HUES6 (cell line): ENCODE measurements at regions not wholly inside any gene's neighbourhood (a gene's known extent, or its start where the extent isn't known, plus 50 kb on each side); places are given as distances from the start of the nearest gene placed in this dataset.

Experiments
- H3K27ac ChIP-seq: 2 replicates; pipeline ENCODE4 v1.7.0; 2013; ENCODE audit warnings: low read depth, mild to moderate bottlenecking, low read length, inconsistent platforms
- H3K27me3 ChIP-seq: 2 replicates; pipeline ENCODE4 v1.6.1; 2013; ENCODE audit warnings: low read length; ENCODE audit not compliant: control insufficient read depth, insufficient read depth
- H3K36me3 ChIP-seq: 2 replicates; pipeline ENCODE4 v1.6.1; 2013; ENCODE audit warnings: low read length; ENCODE audit not compliant: control insufficient read depth, insufficient read depth
- H3K4me1 ChIP-seq: 2 replicates; pipeline ENCODE4 v1.6.1; 2013; ENCODE audit warnings: low read length; ENCODE audit not compliant: control insufficient read depth, insufficient read depth
- H3K4me3 ChIP-seq: 2 replicates; pipeline ENCODE4 v1.5.1; 2013; ENCODE audit warnings: low read depth, low read length
- H3K9ac ChIP-seq: one replicate; pipeline ENCODE4 v1.6.1; 2013; ENCODE audit warnings: mild to moderate bottlenecking, low read length
- H3K9me3 ChIP-seq: 2 replicates; pipeline ENCODE4 v1.6.1; 2013; ENCODE audit warnings: low read depth, low read length; ENCODE audit not compliant: control insufficient read depth, insufficient read depth

DNA sequence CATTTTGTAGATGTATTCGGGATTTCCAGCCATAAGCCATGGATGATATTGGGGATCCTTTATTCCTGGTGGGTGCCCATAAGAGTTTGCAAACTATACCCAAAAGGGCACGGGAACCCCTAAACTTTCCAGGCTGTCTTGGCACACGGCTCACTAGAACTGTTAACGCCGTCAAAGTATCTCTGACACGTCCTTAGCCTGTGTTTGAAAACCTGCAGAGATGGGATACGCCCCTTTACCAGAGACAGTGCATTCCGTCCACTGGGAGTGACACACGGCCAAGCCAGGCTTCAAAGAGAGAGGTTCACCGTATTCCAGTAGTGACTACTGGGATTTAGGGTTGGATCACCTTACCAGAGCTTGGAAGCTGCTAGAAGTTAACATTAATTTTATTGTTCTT is 95.0 kb downstream of the THBS2 start:
- Histone ChIP-seq H3K36me3 (no peaks in the 10 kb centered on the region), H3K9me3 (no peaks in the 10 kb centered on the region), H3K4me3 (no peak overlapping the region), H3K27ac (no peak overlapping the region), H3K9ac (no peak overlapping the region), H3K4me1 (no peaks in the 10 kb centered on the region), H3K27me3 (no peaks in the 10 kb centered on the region)

DNA sequence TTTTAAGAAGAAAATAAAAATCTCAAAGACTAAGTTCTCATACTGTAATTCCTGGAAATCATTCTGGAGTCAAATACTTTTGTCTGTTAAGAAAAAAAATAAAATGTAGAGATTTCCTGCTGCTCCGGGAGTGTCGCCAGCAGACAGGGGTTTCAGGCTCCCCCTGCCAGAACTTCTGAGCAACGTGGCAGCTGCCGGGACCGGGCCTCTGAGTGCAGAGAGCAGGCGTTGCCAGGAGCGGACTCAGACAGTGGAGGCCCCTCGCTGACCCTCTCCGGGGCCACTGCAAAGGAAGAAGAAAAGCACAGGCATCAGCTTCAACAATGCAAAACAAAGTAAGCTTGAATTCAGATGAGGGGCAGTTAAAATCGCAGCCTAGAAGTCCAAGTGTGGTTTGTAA is 95.5 kb downstream of the THBS2 start:
- Histone ChIP-seq H3K27me3 (no peaks in the 10 kb centered on the region), H3K4me1 (no peaks in the 10 kb centered on the region), H3K9me3 (no peaks in the 10 kb centered on the region), H3K27ac (no peak overlapping the region), H3K36me3 (no peaks in the 10 kb centered on the region), H3K9ac (no peak overlapping the region), H3K4me3 (no peak overlapping the region)

DNA sequence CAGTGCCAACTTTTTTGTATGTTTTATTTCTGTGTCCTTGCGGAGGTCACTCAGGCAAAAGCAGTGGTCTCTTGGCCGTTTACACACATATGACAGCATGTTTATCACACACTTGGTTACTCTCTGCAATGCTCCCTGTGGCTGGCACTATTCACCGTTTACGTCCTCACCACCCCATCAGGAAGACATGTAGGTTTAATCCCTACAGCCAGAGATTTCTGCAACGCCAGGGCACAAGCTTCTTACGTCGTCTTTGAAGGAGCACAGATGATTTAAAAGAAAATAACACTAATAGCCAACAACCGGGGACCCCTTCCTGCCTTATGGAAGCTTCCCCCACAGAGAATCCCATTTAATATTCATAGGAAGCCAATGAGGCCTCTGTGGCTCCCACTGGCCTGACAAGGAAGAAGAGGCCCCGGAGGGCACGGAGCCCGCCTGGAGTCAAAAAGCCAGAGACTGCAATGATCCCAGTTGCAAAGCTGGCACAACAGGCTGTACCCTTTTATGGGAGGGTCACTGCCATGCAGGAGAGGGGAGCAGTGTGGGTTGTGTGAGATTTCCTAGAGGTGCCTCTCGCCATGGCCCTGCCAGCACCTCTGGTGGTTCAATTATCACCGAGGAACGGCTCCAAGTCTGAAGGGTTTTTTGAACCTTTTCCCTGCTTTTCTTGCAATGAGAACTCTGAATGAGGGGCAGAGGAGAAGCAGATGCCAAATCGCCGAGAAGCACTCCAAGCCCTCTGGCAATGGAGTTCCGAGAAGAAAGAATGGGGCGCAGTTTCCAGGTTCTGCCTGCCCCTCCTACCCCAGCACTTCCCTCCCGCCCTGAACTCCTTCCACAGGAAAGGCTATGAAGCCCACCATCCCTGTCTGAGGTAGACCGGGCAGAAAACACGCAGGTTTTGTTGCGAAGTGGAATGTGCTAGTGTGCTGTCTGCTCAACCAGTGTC is 96.2 kb downstream of the THBS2 start:
- Histone ChIP-seq H3K4me3 (no peak overlapping the region), H3K36me3 (no peaks in the 10 kb centered on the region), H3K9ac (no peak overlapping the region), H3K27me3 (no peaks in the 10 kb centered on the region), H3K9me3 (no peaks in the 10 kb centered on the region), H3K27ac (no peak overlapping the region), H3K4me1 (no peaks in the 10 kb centered on the region)

DNA sequence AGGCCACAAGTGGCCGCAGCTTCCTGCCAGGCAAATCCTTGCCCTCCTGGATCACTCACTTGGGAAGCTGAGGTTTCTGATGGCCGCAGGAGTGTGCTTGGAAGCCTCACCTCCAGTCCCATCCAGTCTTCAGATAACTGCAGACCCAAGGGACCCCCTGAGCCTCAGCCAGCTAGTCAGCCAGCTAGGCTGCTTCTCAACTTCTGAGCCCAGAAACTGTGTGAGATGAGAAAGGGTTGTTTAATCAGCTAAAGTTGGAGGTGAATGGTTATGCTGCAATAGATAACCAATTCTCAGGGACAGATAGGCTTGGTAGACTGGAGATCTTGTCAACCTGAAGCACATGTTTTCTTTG is 96.9 kb downstream of the THBS2 start:
- no peaks in the 10 kb centered on the region for H3K9me3 ChIP-seq

DNA sequence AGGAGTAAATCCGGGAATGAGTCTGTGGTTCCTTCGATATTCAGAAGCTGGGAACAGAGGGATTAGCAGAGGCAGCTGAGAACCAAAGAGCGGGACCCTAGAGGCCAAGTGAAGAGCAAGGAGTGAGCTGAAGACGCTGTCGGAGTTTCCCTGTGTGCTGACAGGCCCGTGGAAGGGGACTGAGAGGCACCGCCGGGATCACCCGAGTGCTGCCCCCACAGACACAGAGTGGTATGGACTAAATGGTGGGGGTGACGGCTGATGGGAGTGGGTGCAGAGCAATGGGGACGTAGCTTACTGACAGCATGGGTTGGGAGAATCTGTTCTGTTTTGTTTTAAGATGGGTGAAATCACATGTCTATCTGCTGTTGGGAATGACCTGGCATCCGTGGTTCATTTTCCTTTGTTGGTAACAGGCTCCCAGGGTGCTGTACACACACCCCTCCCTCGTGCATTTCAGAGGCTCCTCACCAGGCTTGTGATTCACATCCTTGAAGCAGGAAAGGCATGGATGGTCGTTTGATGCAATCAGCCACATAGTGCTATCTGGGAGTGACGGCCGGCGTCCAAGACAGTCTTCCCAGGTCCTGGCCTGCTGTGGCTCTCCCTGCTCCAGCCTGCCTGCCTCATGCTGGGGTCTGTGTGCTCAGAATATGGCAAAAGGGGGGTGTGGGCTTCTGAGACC is 97.4 kb downstream of the THBS2 start:
- Histone ChIP-seq H3K36me3 (no peaks in the 10 kb centered on the region), H3K4me1 (no peaks in the 10 kb centered on the region), H3K27ac (no peak overlapping the region), H3K4me3 (no peak overlapping the region), H3K9ac (no peak overlapping the region), H3K9me3 (peaks cover 3% of the 10 kb centered on the region; the same call in 1 of the 2 replicates), H3K27me3 (no peaks in the 10 kb centered on the region)

More for the DNA sequence above, 96.9 kb downstream of the THBS2 start:
- no peak overlapping the region for H3K27ac ChIP-seq
- no peaks in the 10 kb centered on the region for H3K4me1 ChIP-seq
- H3K4me3 ChIP-seq: no peak overlapping the region
- H3K27me3 ChIP-seq: no peaks in the 10 kb centered on the region
- H3K36me3 ChIP-seq: no peaks in the 10 kb centered on the region
- H3K9ac ChIP-seq: no peak overlapping the region

DNA sequence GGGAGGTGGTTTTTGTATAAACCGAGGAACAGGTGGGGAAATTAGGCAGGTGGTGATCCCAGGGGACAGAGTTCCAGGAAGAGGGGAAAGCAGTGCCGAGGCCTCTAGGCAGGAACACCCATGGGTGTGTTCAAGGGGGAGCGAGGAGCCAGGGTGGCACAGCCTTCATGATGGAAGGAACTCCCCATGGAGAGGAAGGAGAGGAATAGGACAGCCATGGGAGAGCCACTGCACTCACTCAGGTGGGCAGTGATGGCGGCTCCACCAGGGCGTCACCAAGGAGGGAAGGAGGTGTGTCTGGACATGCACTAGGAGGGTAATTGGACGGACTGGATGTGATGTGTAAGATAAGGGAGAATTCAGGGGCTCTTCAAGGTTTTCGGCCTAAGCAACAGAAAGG is 98.2 kb downstream of the THBS2 start:
- Histone ChIP-seq H3K9me3 (peaks cover 3% of the 10 kb centered on the region; the same call in 1 of the 2 replicates), H3K27me3 (no peaks in the 10 kb centered on the region), H3K4me1 (no peaks in the 10 kb centered on the region), H3K36me3 (no peaks in the 10 kb centered on the region), H3K4me3 (no peak overlapping the region), H3K9ac (no peak overlapping the region), H3K27ac (no peak overlapping the region)

DNA sequence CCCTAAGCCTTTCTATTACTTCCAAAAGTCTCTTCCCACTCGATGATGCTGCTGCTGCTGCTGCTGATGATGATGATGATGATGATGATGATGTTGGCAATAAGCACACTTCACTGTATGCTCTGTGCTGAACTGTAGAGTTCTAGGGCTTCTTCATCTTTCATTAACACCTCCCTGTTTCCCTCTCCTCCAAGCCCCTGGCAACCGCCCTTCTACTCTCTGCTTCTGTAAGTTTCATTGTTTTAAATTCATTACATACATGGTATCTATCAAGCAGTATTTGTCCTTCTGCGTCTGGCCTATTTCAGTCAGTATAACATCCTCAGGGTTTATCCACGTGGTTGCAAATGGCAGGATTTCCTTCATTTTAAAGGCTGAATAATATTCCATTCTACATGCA is 100.2 kb downstream of the THBS2 start:
- H3K4me1 ChIP-seq: no peaks in the 10 kb centered on the region
- no peaks in the 10 kb centered on the region for H3K36me3 ChIP-seq
- H3K9me3 ChIP-seq: peaks cover 9% of the 10 kb centered on the region
- no peak overlapping the region for H3K4me3 ChIP-seq
- H3K27ac ChIP-seq: no peak overlapping the region
- no peaks in the 10 kb centered on the region for H3K27me3 ChIP-seq
- H3K9ac ChIP-seq: no peak overlapping the region

DNA sequence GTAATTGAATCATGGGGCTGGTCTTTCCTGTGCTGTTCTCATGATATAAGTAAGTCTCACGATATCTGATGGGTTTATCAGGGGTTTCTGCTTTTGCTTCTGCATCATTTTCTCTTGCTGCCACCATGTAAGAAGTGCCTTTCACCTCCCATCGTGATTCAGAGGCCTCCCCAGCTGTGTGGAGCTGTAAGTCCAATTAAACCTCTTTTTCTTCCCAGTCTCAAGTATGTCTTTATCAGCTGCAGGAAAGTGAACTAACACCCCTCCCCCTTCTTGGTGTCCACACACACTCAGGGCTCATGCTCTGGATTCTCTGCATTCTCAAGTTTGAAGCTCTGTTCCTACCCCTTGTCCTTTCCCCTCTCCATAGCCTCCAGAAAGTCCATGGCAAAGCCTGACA is 107.1 kb downstream of the THBS2 start:
- H3K4me3 ChIP-seq: no peak overlapping the region
- no peaks in the 10 kb centered on the region for H3K36me3 ChIP-seq
- no peak overlapping the region for H3K9ac ChIP-seq
- H3K4me1 ChIP-seq: no peaks in the 10 kb centered on the region
- H3K27me3 ChIP-seq: no peaks in the 10 kb centered on the region
- peaks cover 18% of the 10 kb centered on the region for H3K9me3 ChIP-seq
- no peak overlapping the region for H3K27ac ChIP-seq

DNA sequence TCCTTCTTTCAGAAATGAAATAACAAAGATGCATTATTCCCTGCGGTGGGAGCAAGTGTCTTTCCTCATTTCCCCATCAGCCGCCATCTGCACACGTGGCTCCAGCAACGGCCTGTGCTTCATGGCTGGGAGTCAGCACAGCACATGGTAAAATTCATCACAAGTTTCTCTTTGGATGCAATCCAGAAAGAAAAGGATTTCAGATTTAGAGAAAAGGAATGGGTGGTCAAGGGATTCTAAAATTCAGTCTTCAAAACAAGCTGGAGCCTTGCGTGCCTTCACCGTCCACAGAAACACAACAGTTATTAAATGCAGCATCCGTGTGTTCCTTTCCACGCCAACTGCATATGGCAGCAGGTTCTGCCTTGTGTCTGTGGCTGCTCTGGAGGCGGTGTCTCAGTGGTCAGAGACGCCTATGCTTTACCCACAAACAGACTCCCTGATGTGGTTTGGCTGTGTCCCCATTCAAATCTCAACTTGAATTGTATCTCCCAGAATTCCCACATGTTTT is 107.6 kb downstream of the THBS2 start:
- no peak overlapping the region for H3K27ac ChIP-seq
- H3K36me3 ChIP-seq: no peaks in the 10 kb centered on the region
- peaks cover 15% of the 10 kb centered on the region for H3K9me3 ChIP-seq
- H3K27me3 ChIP-seq: no peaks in the 10 kb centered on the region
- no peak overlapping the region for H3K9ac ChIP-seq
- no peaks in the 10 kb centered on the region for H3K4me1 ChIP-seq
- no peak overlapping the region for H3K4me3 ChIP-seq

DNA sequence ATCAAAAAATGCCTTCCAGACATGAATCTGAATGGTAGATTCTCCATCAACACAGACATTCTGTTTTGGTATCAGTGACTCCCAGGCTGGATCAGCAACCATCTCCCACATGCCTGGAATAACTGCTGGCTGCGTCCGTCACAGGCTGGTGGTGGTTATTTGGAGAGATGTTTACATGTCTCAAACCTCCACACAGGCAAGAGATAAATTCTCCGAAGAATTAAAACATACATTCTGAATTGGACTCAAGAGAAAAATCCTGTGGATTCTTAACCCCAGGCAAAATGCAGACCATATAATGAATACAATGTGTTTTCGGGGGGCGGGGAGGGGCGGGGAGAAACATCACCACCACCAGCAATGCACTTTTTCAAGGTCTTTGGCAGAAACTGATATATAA is 108.2 kb downstream of the THBS2 start:
- Histone ChIP-seq H3K27me3 (no peaks in the 10 kb centered on the region), H3K27ac (no peak overlapping the region), H3K4me3 (no peak overlapping the region), H3K9me3 (peaks cover 15% of the 10 kb centered on the region), H3K36me3 (no peaks in the 10 kb centered on the region), H3K9ac (no peak overlapping the region), H3K4me1 (no peaks in the 10 kb centered on the region)

DNA sequence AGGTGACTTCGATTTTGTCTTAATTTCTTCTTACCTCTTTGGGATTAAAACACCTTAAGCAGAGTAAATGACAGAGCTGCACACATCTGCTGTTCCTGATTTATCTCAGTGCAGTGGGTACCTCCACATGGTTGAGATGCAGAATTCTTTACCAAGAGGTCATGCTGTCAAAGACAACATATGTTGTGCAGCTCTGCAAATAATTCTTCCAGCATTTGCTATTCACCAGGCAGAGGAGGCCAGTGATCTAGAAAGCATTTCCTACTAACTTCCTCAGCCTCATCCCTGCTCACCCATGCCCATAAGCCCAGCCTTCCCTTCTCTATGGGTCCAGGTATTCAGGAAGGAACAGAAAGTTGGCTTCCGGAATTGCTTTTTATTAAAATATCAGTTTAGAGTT is 109.3 kb downstream of the THBS2 start:
- Histone ChIP-seq H3K27ac (no peak overlapping the region), H3K9me3 (peaks cover 10% of the 10 kb centered on the region), H3K4me3 (no peak overlapping the region), H3K36me3 (no peaks in the 10 kb centered on the region), H3K9ac (no peak overlapping the region), H3K4me1 (no peaks in the 10 kb centered on the region), H3K27me3 (no peaks in the 10 kb centered on the region)
